HUES64 (cell line): ENCODE measurements at regions not wholly inside any gene's neighbourhood (a gene's known extent, or its start where the extent isn't known, plus 50 kb on each side); places are given as distances from the start of the nearest gene placed in this dataset.

Experiments used
- H3K27ac ChIP-seq: 2 replicates; pipeline ENCODE4 v1.7.0; 2013; ENCODE audit warnings: low read depth, low read length, inconsistent platforms
- H3K27me3 ChIP-seq: 2 replicates; pipeline ENCODE4 v1.6.1; 2013; ENCODE audit warnings: mild to moderate bottlenecking, low read length; ENCODE audit not compliant: insufficient read depth
- H3K36me3 ChIP-seq: 2 replicates; pipeline ENCODE4 v1.6.1; 2013; ENCODE audit warnings: mild to moderate bottlenecking, low read length; ENCODE audit not compliant: insufficient read depth
- H3K4me1 ChIP-seq: 2 replicates; pipeline ENCODE4 v1.6.1; 2013; ENCODE audit warnings: mild to moderate bottlenecking, low read length, moderate library complexity; ENCODE audit not compliant: insufficient read depth
- H3K4me3 ChIP-seq: 2 replicates; pipeline ENCODE4 v1.5.1; 2013; ENCODE audit warnings: mild to moderate bottlenecking, low read length, moderate library complexity
- H3K9ac ChIP-seq: 2 replicates; pipeline ENCODE4 v1.6.1; 2013; ENCODE audit warnings: mild to moderate bottlenecking, low read depth, low read length
- H3K9me3 ChIP-seq: 2 replicates; pipeline ENCODE4 v1.6.1; 2013; ENCODE audit warnings: low read depth, low read length; ENCODE audit not compliant: insufficient read depth
- WGBS: fragments of 150-250, 120-280 bp; methylation state at CpG from one replicate; pipeline ENCODE4 v1.1.7; 2013; ENCODE audit warnings: missing lambda C conversion rate; 5-methylcytosine and 5-hydroxymethylcytosine counted together

GRCh38 chr6:9412951-9413559 is 977.7 kb upstream of the SLC35B3 start:
- H3K9ac ChIP-seq: no peak overlapping the region
- no peak overlapping the region for H3K4me3 ChIP-seq
- 25% methylated on average over 2 of the region's 5 CpGs for WGBS
- H3K27ac ChIP-seq: no peak overlapping the region
- no peaks in the 10 kb centered on the region for H3K36me3 ChIP-seq
- no peaks in the 10 kb centered on the region for H3K27me3 ChIP-seq
- no peaks in the 10 kb centered on the region for H3K4me1 ChIP-seq
- H3K9me3 ChIP-seq: no peaks in the 10 kb centered on the region

GRCh38 chr6:9409126-9409525 is 973.8 kb upstream of the SLC35B3 start:
- Histone ChIP-seq H3K4me1 (peaks cover 4% of the 10 kb centered on the region; the same call in 1 of the 2 replicates), H3K4me3 (no peak overlapping the region), H3K27ac (no peak overlapping the region), H3K36me3 (no peaks in the 10 kb centered on the region), H3K27me3 (no peaks in the 10 kb centered on the region), H3K9ac (no peak overlapping the region), H3K9me3 (no peaks in the 10 kb centered on the region)
- 96% methylated on average over 2 of the region's 2 CpGs for WGBS

- peaks cover 4% of the 10 kb centered on the region; the same call in 1 of the 2 replicates for H3K4me1 ChIP-seq
- H3K36me3 ChIP-seq: no peaks in the 10 kb centered on the region
- H3K9ac ChIP-seq: no peak overlapping the region
- 95% methylated on average over 2 of the region's 2 CpGs for WGBS
- H3K9me3 ChIP-seq: no peaks in the 10 kb centered on the region
- no peak overlapping the region for H3K4me3 ChIP-seq
- H3K27ac ChIP-seq: no peak overlapping the region
- no peaks in the 10 kb centered on the region for H3K27me3 ChIP-seq
Observed at GRCh38 chr6:9408402-9409117, 973.2 kb upstream of the SLC35B3 start.

GRCh38 chr6:9405825-9406224 is 970.5 kb upstream of the SLC35B3 start:
- H3K27me3 ChIP-seq: no peaks in the 10 kb centered on the region
- H3K9ac ChIP-seq: no peak overlapping the region
- 93% methylated on average over 7 of the region's 7 CpGs for WGBS
- no peak overlapping the region for H3K4me3 ChIP-seq
- no peaks in the 10 kb centered on the region for H3K36me3 ChIP-seq
- H3K27ac ChIP-seq: no peak overlapping the region
- H3K4me1 ChIP-seq: peaks cover 4% of the 10 kb centered on the region; the same call in 1 of the 2 replicates
- no peaks in the 10 kb centered on the region for H3K9me3 ChIP-seq

- H3K27me3 ChIP-seq: no peaks in the 10 kb centered on the region
- no peak overlapping the region for H3K4me3 ChIP-seq
- 79% methylated on average over 6 of the region's 6 CpGs for WGBS
- no peaks in the 10 kb centered on the region for H3K36me3 ChIP-seq
- H3K4me1 ChIP-seq: peaks cover 4% of the 10 kb centered on the region; the same call in 1 of the 2 replicates
- no peak overlapping the region for H3K9ac ChIP-seq
- no peaks in the 10 kb centered on the region for H3K9me3 ChIP-seq
- no peak overlapping the region for H3K27ac ChIP-seq
Observed at GRCh38 chr6:9405369-9405768, 970.0 kb upstream of the SLC35B3 start.

GRCh38 chr6:9404351-9405146 is 969.2 kb upstream of the SLC35B3 start:
- Histone ChIP-seq H3K9ac (no peak overlapping the region), H3K9me3 (no peaks in the 10 kb centered on the region), H3K4me1 (peaks cover 4% of the 10 kb centered on the region; the same call in 1 of the 2 replicates), H3K4me3 (no peak overlapping the region), H3K36me3 (no peaks in the 10 kb centered on the region), H3K27ac (no peak overlapping the region), H3K27me3 (no peaks in the 10 kb centered on the region)
- 92% methylated on average over 10 of the region's 10 CpGs for WGBS

GRCh38 chr6:9403736-9404135 is 968.4 kb upstream of the SLC35B3 start:
- no peak overlapping the region for H3K27ac ChIP-seq
- no peaks in the 10 kb centered on the region for H3K27me3 ChIP-seq
- H3K36me3 ChIP-seq: no peaks in the 10 kb centered on the region
- H3K4me3 ChIP-seq: no peak overlapping the region
- peaks cover 4% of the 10 kb centered on the region; the same call in 1 of the 2 replicates for H3K4me1 ChIP-seq
- no peak overlapping the region for H3K9ac ChIP-seq
- H3K9me3 ChIP-seq: no peaks in the 10 kb centered on the region
- 89% methylated on average over 2 of the region's 2 CpGs for WGBS

- no peaks in the 10 kb centered on the region for H3K9me3 ChIP-seq
- no peak overlapping the region for H3K9ac ChIP-seq
- H3K4me1 ChIP-seq: peaks cover 4% of the 10 kb centered on the region; the same call in 1 of the 2 replicates
- no peaks in the 10 kb centered on the region for H3K36me3 ChIP-seq
- no peak overlapping the region for H3K4me3 ChIP-seq
- H3K27me3 ChIP-seq: no peaks in the 10 kb centered on the region
- no peak overlapping the region for H3K27ac ChIP-seq
- 97% methylated on average over 1 of the region's 1 CpG for WGBS
Observed at GRCh38 chr6:9401960-9402359, 966.6 kb upstream of the SLC35B3 start.

- H3K9me3 ChIP-seq: no peaks in the 10 kb centered on the region
- no peak overlapping the region for H3K9ac ChIP-seq
- H3K27me3 ChIP-seq: no peaks in the 10 kb centered on the region
- H3K36me3 ChIP-seq: no peaks in the 10 kb centered on the region
- WGBS: 87% methylated on average over 5 of the region's 5 CpGs
- H3K4me3 ChIP-seq: no peak overlapping the region
- H3K27ac ChIP-seq: no peak overlapping the region
- no peaks in the 10 kb centered on the region for H3K4me1 ChIP-seq
Observed at GRCh38 chr6:9399916-9400315, 964.6 kb upstream of the SLC35B3 start.

- Histone ChIP-seq H3K9ac (no peak overlapping the region), H3K4me1 (no peaks in the 10 kb centered on the region), H3K27ac (no peak overlapping the region), H3K36me3 (no peaks in the 10 kb centered on the region), H3K9me3 (no peaks in the 10 kb centered on the region), H3K4me3 (no peak overlapping the region), H3K27me3 (no peaks in the 10 kb centered on the region)
- 96% methylated on average over 42 of the region's 42 CpGs for WGBS
Observed at GRCh38 chr6:9398767-9399373, 963.5 kb upstream of the SLC35B3 start.
